Neuronal stem cell (in vitro differentiated cells): ENCODE measurements at regions not wholly inside any gene's neighbourhood (a gene's known extent, or its start where the extent isn't known, plus 50 kb on each side); places are given as distances from the start of the nearest gene placed in this dataset.

Experiments
- DNase-seq: peaks from one replicate; pipeline ENCODE4 v3.0.0-alpha.2; 2013; ENCODE audit warnings: low spot score
- H2AFZ ChIP-seq: one replicate; pipeline ENCODE4 v1.6.1; 2013; ENCODE audit warnings: mild to moderate bottlenecking, low read length, inconsistent platforms
- H2AK5ac ChIP-seq: 2 replicates; pipeline ENCODE4 v1.6.1; 2013; ENCODE audit warnings: low read depth, mild to moderate bottlenecking, inconsistent platforms, low read length, moderate library complexity, mixed read lengths
- H2BK120ac ChIP-seq: 2 replicates; pipeline ENCODE4 v1.6.1; 2013; ENCODE audit warnings: low read depth, mild to moderate bottlenecking, inconsistent platforms, low read length, moderate library complexity, mixed read lengths
- H2BK12ac ChIP-seq: one replicate; pipeline ENCODE4 v1.6.1; 2013; ENCODE audit warnings: low read length, inconsistent platforms
- H2BK15ac ChIP-seq: 2 replicates; pipeline ENCODE4 v1.6.1; 2013; ENCODE audit warnings: mild to moderate bottlenecking, low read length, inconsistent platforms, mixed read lengths
- H2BK5ac ChIP-seq: one replicate; pipeline ENCODE4 v1.6.1; 2013; ENCODE audit warnings: inconsistent platforms, mild to moderate bottlenecking, low read length, moderate library complexity
- H3K14ac ChIP-seq: one replicate; pipeline ENCODE4 v1.6.1; 2013; ENCODE audit warnings: low read length, inconsistent platforms
- H3K18ac ChIP-seq: 2 replicates; pipeline ENCODE4 v1.6.1; 2013; ENCODE audit warnings: low read length, inconsistent platforms
- H3K23ac ChIP-seq: 2 replicates; pipeline ENCODE4 v1.6.1; 2013; ENCODE audit warnings: low read depth, mild to moderate bottlenecking, mixed read lengths, low read length, inconsistent platforms; ENCODE audit not compliant: poor library complexity
- H3K27ac ChIP-seq: replicated peaks from 3 replicates; pipeline ENCODE4 v1.5.1; 2013; ENCODE audit warnings: low read length, inconsistent platforms
- H3K27me3 ChIP-seq, 3 experiments: 2 replicates each; pipeline ENCODE4 v1.6.1; 2013; ENCODE audit warnings: low read length in 3 of 3, mild to moderate bottlenecking in 2 of 3, inconsistent platforms in 1 of 3, low read depth in 1 of 3, mixed read lengths in 1 of 3, moderate library complexity in 1 of 3; ENCODE audit not compliant: control insufficient read depth in 3 of 3, insufficient read depth in 3 of 3
- H3K36me3 ChIP-seq, 2 donors: replicated peaks in 1 of 2; 2 replicates each; pipeline ENCODE4 v1.6.1; 2013; ENCODE audit warnings: low read length in 2 of 2; ENCODE audit not compliant: control insufficient read depth in 2 of 2, insufficient read depth in 2 of 2
- H3K4ac ChIP-seq: 2 replicates; pipeline ENCODE4 v1.6.1; 2013; ENCODE audit warnings: inconsistent platforms, mild to moderate bottlenecking, low read length, moderate library complexity
- H3K4me1 ChIP-seq, 2 donors: 1 replicate in 1 of 2; 2 replicates in 1 of 2; pipeline ENCODE4 v1.6.1; 2013; ENCODE audit warnings: low read length in 2 of 2, low read depth in 1 of 2; ENCODE audit not compliant: control insufficient read depth in 2 of 2, insufficient read depth in 1 of 2
- H3K4me2 ChIP-seq: one replicate; pipeline ENCODE4 v1.6.1; 2013; ENCODE audit warnings: mild to moderate bottlenecking, low read length, inconsistent platforms; ENCODE audit not compliant: insufficient read depth, poor library complexity, severe bottlenecking
- H3K4me3 ChIP-seq, 2 donors: 2 replicates each; pipeline ENCODE4 v1.5.1; 2013; ENCODE audit warnings: low read length in 2 of 2, mild to moderate bottlenecking in 2 of 2, inconsistent platforms in 1 of 2, moderate library complexity in 1 of 2
- H3K79me1 ChIP-seq: one replicate; pipeline ENCODE4 v1.6.1; 2013; ENCODE audit warnings: low read depth, mild to moderate bottlenecking, inconsistent platforms, low read length, moderate library complexity
- H3K9ac ChIP-seq: one replicate; pipeline ENCODE4 v1.6.1; 2013; ENCODE audit warnings: mild to moderate bottlenecking, low read depth, low read length, inconsistent platforms; ENCODE audit not compliant: poor library complexity
- H3K9me3 ChIP-seq, 2 donors: replicated peaks in 1 of 2; 2 replicates each; pipeline versions ENCODE3 to v1.6.1; 2013; ENCODE audit warnings: low read length in 2 of 2, mild to moderate bottlenecking in 2 of 2, inconsistent platforms in 1 of 2, low read depth in 1 of 2, mixed read lengths in 1 of 2, moderate library complexity in 1 of 2; ENCODE audit not compliant: control insufficient read depth in 2 of 2, insufficient read depth in 1 of 2
- H4K8ac ChIP-seq: one replicate; pipeline ENCODE4 v1.6.1; 2013; ENCODE audit warnings: low read depth, mild to moderate bottlenecking, inconsistent platforms, low read length, moderate library complexity
- H4K91ac ChIP-seq: one replicate; pipeline ENCODE4 v1.6.1; 2013; ENCODE audit warnings: low read length, low read depth, mild to moderate bottlenecking, inconsistent platforms; ENCODE audit not compliant: poor library complexity
- WGBS, 2 donors: extraction: QIAGEN DNeasy Blood & Tissue Kit; methylation state at CpG; one replicate each; pipeline ENCODE4 v1.1.7; 2013; ENCODE audit warnings: missing lambda C conversion rate in 2 of 2, mixed read lengths in 1 of 2; ENCODE audit not compliant: insufficient read length in 2 of 2, insufficient replicate concordance in 1 of 2; ENCODE audit errors: extremely low coverage in 2 of 2; 5-methylcytosine and 5-hydroxymethylcytosine counted together

GRCh38 chr4:123096038-123096437 is 173.6 kb upstream of the NUDT6 start:
- H3K9ac ChIP-seq = no peak overlapping the region
- H3K27me3 ChIP-seq = no peaks in the 10 kb centered on the region
- no peak overlapping the region for H3K14ac ChIP-seq
- peaks cover 4 to 15% of the 10 kb centered on the region in 2 donors for H3K9me3 ChIP-seq
- H3K4ac ChIP-seq = no peak overlapping the region
- H3K27ac ChIP-seq = no peak overlapping the region
- H3K79me1 ChIP-seq = no peaks in the 10 kb centered on the region
- peaks cover 0 to 2% of the 10 kb centered on the region in 2 donors for H3K4me1 ChIP-seq
- no peak overlapping the region for H3K23ac ChIP-seq
- H2BK5ac ChIP-seq = no peak overlapping the region
- WGBS, 2 donors = no CpG with 5 or more reads among the region's 4 CpGs
- peak; percentile 15 for DNase-seq
- H2BK15ac ChIP-seq = no peak overlapping the region
- H3K4me2 ChIP-seq = no peak overlapping the region
- peaks cover under 1 to 22% of the 10 kb centered on the region in 2 donors for H3K36me3 ChIP-seq
- H3K4me3 ChIP-seq = no peak overlapping the region
- H2BK120ac ChIP-seq = no peak overlapping the region
- no peak overlapping the region for H2AFZ ChIP-seq
- no peak overlapping the region for H2AK5ac ChIP-seq
- no peak overlapping the region for H4K8ac ChIP-seq
- no peak overlapping the region for H4K91ac ChIP-seq
- no peak overlapping the region for H2BK12ac ChIP-seq
- H3K18ac ChIP-seq = no peak overlapping the region

- Histone ChIP-seq H3K27ac (no peak overlapping the region), H3K23ac (no peak overlapping the region), H2BK5ac (no peak overlapping the region), H3K79me1 (peaks cover 3% of the 10 kb centered on the region), H3K27me3 (no peaks in the 10 kb centered on the region), H3K14ac (no peak overlapping the region), H2AFZ (no peak overlapping the region), H3K4me1 (peaks cover 0 to 8% of the 10 kb centered on the region in 2 donors), H2AK5ac (no peak overlapping the region), H3K4me2 (no peak overlapping the region), H4K8ac (no peak overlapping the region), H3K18ac (no peak overlapping the region), H3K36me3 (peaks cover 5 to 8% of the 10 kb centered on the region in 2 donors), H3K9me3 (peaks cover 5% of the 10 kb centered on the region in 2 donors), H2BK12ac (no peak overlapping the region), H4K91ac (no peak overlapping the region), H2BK15ac (no peak overlapping the region), H3K4me3 (no peak overlapping the region), H2BK120ac (no peak overlapping the region), H3K4ac (no peak overlapping the region), H3K9ac (no peak overlapping the region)
- peak; percentile 30 for DNase-seq
- 100% methylated on average over 1 of the region's 3 CpGs; no CpG with 5 or more reads in 1 of the 2 donors for WGBS, 2 donors
Observed at GRCh38 chr4:123102897-123103471, 180.6 kb upstream of the NUDT6 start.

- Histone ChIP-seq H2AK5ac (no peak overlapping the region), H2BK15ac (no peak overlapping the region), H3K27me3 (no peaks in the 10 kb centered on the region), H3K23ac (no peak overlapping the region), H3K4me3 (no peak overlapping the region), H3K18ac (no peak overlapping the region), H2BK12ac (no peak overlapping the region), H4K91ac (no peak overlapping the region), H4K8ac (no peak overlapping the region), H3K4me1 (peaks cover 0 to 8% of the 10 kb centered on the region in 2 donors), H2AFZ (no peak overlapping the region), H2BK120ac (no peak overlapping the region), H2BK5ac (no peak overlapping the region), H3K79me1 (peaks cover 3% of the 10 kb centered on the region), H3K27ac (no peak overlapping the region), H3K36me3 (peaks cover 5 to 8% of the 10 kb centered on the region in 2 donors), H3K9ac (no peak overlapping the region), H3K4me2 (no peak overlapping the region), H3K9me3 (peaks cover 5% of the 10 kb centered on the region in 2 donors), H3K4ac (no peak overlapping the region), H3K14ac (no peak overlapping the region)
- no CpG with 5 or more reads among the region's 3 CpGs for whole genome bisulfite sequencing, 2 donors
- no peak for DNase-seq
Observed at GRCh38 chr4:123104310-123105025, 182.1 kb upstream of the NUDT6 start.

- Histone ChIP-seq H3K9me3 (peaks cover 5% of the 10 kb centered on the region in 2 donors), H3K36me3 (peaks cover 5 to 8% of the 10 kb centered on the region in 2 donors), H2BK15ac (no peak overlapping the region), H4K91ac (no peak overlapping the region), H3K9ac (no peak overlapping the region), H2AK5ac (no peak overlapping the region), H2BK5ac (no peak overlapping the region), H2BK120ac (no peak overlapping the region), H3K27me3 (no peaks in the 10 kb centered on the region), H3K4me2 (no peak overlapping the region), H3K4me3 (no peak overlapping the region), H3K79me1 (peaks cover 3% of the 10 kb centered on the region), H3K18ac (no peak overlapping the region), H3K4me1 (peaks cover 0 to 8% of the 10 kb centered on the region in 2 donors), H2AFZ (no peak overlapping the region), H3K4ac (no peak overlapping the region), H3K27ac (no peak overlapping the region), H2BK12ac (no peak overlapping the region), H3K14ac (no peak overlapping the region), H3K23ac (no peak overlapping the region), H4K8ac (no peak overlapping the region)
- DNase-seq = no peak
- no CpG with 5 or more reads among the region's 5 CpGs for WGBS, 2 donors
Observed at GRCh38 chr4:123105026-123105420, 182.6 kb upstream of the NUDT6 start.
